AG04449 (cell line): ENCODE measurements at regions not wholly inside any gene's neighbourhood (a gene's known extent, or its start where the extent isn't known, plus 50 kb on each side); places are given as distances from the start of the nearest gene placed in this dataset.

Source experiments
- CTCF ChIA-PET: fragments of 350-600 bp; formaldehyde crosslinking; extraction: SDS; loops from one replicate; lab custom pipeline; 2021; ENCODE audit warnings: antibody characterized with exemption; lab: Yijun Ruan, JAX
- POLR2A ChIA-PET: fragments of 400-600, 350-600 bp; formaldehyde crosslinking; extraction: SDS; loops from one replicate; lab custom pipeline; 2020; ENCODE audit warnings: antibody characterized with exemption, inconsistent platforms; lab: Yijun Ruan, JAX
- DNase-seq: peaks from one replicate; pipeline ENCODE4 v3.0.0-alpha.2; 2010; ENCODE audit warnings: low read depth, low spot score
- H3K4me3 ChIP-seq: 2 replicates; pipeline ENCODE4 v1.5.1; 2011; ENCODE audit warnings: low read depth, mild to moderate bottlenecking, control low read depth, low read length
- TF ChIP-seq, protein P1 (sequence below): IDR thresholded peaks from one replicate; pipeline ENCODE4 v1.5.1; 2011; ENCODE audit warnings: mild to moderate bottlenecking, moderate library complexity, low read length, control low read depth, inconsistent platforms; ENCODE audit not compliant: insufficient read depth; ENCODE audit errors: missing control alignments

DNA sequence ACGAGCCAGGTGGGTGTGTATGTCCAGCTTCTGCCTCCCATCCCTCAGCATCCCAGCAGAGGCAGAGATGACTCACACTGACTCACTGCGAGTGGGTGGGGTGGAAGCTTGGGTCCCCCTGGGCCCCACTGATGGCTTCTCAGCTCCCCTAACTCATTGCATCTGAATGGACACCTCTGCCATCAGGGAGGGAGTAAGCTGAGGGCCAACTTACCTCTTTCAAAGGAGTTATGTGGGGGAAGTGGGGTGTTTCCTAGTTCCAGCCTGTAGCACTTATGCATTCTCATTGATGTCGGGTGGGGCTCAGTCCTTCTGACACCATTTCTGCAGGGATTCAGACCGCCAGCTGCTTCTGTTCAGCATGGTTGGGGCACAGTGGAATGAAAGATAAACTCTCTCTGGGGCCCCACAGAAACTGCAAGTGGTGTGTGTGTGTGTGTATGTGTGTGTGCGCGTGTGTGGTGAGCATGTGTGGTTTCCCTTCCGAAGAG lies 1425.8 kb downstream of the TBC1D22A start:
- TF ChIP-seq, protein P1, sequence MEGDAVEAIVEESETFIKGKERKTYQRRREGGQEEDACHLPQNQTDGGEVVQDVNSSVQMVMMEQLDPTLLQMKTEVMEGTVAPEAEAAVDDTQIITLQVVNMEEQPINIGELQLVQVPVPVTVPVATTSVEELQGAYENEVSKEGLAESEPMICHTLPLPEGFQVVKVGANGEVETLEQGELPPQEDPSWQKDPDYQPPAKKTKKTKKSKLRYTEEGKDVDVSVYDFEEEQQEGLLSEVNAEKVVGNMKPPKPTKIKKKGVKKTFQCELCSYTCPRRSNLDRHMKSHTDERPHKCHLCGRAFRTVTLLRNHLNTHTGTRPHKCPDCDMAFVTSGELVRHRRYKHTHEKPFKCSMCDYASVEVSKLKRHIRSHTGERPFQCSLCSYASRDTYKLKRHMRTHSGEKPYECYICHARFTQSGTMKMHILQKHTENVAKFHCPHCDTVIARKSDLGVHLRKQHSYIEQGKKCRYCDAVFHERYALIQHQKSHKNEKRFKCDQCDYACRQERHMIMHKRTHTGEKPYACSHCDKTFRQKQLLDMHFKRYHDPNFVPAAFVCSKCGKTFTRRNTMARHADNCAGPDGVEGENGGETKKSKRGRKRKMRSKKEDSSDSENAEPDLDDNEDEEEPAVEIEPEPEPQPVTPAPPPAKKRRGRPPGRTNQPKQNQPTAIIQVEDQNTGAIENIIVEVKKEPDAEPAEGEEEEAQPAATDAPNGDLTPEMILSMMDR = no peak
- no peak overlapping the region for H3K4me3 ChIP-seq
- ChIA-PET POLR2A (no interaction called here), CTCF (interaction anchor here (2.3 kb wide), 1 partner anchor 304 kb away, joined by 5 read pairs; no protein-coding TSS in a partner anchor)
- DNase-seq = no peak

GRCh38 chr22:48187356-48187755 lies 1424.9 kb downstream of the TBC1D22A start:
- ChIA-PET CTCF (interaction anchor here (2.3 kb wide), 1 partner anchor 305 kb away, joined by 5 read pairs; no protein-coding TSS in a partner anchor), POLR2A (no interaction called here)
- no peak for DNase-seq
- H3K4me3 ChIP-seq = no peak overlapping the region
- TF ChIP-seq, protein P1 = no peak

DNA sequence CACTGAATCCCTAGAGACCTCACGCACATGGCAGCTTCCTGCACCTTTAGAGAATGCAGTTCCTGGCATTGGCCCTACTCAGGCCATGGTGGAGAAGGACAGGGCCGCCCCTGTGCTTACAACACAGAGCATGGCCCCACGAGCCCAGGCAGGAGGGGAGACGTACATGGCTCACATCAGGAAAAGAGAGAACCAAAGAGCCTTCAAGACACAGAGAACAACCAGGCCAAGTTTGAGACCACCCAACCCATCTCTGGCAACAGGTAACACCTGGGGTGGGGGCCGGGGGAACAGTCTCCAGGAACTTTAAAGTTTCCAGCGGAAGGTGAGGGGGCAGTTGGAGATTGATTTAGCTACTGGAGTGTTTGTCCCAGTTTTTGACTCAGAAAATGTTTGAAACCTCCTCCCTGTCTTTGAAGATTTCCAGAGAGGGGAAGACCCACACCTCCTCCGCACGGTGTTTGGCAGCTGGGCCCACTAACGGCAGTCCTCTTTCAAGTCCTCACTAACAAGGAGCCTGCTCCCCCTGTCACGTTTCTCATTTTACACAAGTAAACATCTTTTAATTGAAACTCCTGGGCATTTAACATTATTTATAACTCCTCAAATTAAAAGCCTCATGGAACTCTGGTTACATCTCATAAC lies 1423.8 kb downstream of the TBC1D22A start:
- TF ChIP-seq, protein P1 = no peak
- no peak overlapping the region for H3K4me3 ChIP-seq
- DNase-seq = no peak
- ChIA-PET CTCF (no interaction called here), POLR2A (no interaction called here)

GRCh38 chr22:48185071-48186055 lies 1422.9 kb downstream of the TBC1D22A start:
- POLR2A ChIA-PET = no interaction called here
- CTCF ChIA-PET = no interaction called here
- H3K4me3 ChIP-seq = no peak overlapping the region
- no peak for DNase-seq
- TF ChIP-seq, protein P1 = no peak

DNA sequence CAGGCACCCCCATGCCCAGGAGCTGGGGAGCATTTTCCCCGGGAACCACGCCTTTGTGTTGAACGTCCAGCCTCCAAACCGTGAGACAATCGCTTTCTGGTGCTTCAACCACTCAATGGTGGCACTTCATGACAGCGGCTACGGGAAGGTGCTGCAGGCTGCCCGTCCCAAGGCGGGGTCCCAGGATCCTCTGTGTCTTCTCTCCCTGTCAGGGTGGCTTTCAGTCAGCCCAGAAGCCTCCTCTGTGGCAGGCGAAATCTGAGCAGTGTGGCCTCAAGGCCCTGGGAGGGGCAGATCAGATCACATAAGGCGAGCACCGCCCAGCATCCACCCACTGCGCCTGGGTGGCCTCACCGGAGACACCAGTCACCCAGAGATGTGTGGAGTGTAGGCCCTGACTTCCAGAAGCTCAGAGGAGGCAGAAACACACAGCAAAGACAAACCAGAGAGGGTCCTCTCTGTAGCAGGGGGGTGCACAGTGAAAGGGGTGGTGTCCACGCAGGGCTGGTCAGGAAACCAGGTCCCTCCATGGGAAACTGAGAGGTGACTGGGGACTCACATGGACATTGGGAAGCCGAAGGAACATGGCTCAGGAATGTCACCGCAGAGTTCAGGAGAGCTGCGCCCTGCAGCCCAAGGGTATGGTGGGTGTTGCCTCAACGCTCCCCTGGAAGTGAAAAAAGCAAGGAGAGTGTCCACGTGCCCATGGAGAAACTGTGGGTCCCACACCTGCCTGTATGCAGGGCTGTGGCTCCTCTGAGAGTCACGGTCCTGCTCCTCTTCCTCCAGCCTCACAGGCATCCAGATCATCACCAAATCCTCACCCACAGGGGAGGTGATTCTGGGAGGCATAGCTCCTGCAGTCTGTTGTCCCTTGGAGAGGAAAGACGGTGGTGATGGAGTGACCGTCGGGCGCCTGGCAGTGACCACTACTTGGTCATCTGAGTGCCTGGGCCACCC lies 1420.7 kb downstream of the TBC1D22A start:
- CTCF ChIA-PET = no interaction called here
- no peak overlapping the region for H3K4me3 ChIP-seq
- no peak for DNase-seq
- TF ChIP-seq, protein P1 = no peak
- POLR2A ChIA-PET = no interaction called here
